GM18867 (cell line): ENCODE measurements at regions not wholly inside any gene's neighbourhood (a gene's known extent, or its start where the extent isn't known, plus 50 kb on each side); places are given as distances from the start of the nearest gene placed in this dataset.
"Not testable (repeated sequence)": the region's sequence is repeated elsewhere in the genome, so short reads cannot be mapped to it uniquely, and the experiment has no call there.

Experiments used
- ATAC-seq: cut with Tn5 transposase; IDR thresholded peaks from one replicate; pipeline ENCODE4 v1.9.1; 2021; ENCODE audit warnings: mild to moderate bottlenecking, moderate library complexity; ENCODE audit not compliant: unreplicated experiment

GRCh38 chr14:39562175-39562574 lies 129.9 kb upstream of the FBXO33 start:
- no peak for ATAC-seq

DNA sequence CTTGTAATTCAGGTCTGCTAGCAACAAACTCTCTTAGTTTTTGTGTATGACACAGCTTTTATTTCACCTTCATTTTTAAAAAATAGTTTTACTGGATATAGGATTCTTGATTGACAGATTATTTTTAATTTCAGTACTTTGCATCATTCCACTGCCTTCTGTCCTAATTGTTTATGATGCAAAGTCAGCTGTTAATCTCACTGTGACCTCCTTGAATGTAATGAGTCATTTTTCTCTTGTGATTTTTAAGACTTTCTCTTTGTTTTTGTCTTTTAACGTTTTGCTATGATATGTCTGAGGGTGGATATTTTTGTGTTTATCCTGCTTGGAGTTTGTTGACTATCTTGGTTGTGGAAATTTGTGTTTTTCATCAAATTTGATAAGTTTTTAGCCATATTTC lies 126.3 kb upstream of the FBXO33 start:
- ATAC-seq: no peak

DNA sequence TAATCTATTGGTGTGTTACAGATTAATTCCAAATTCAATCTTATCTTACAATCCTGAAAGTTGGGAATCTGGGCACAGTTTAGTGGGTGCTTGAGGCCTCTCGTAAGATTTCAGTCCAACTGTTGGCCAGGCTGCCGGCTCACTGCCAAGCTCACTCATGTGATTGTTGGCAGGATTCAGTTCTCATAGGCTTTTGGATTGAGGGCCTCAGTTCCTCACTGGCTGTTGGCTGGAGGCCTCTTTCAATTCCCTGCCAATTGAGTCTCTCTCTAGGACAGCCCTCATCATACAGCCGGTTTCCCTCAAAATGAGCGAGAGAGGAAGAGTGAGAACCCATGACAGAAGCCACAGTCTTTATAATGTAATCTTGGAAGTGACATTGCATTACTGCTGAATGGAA lies 123.5 kb upstream of the FBXO33 start:
- ATAC-seq: no peak

GRCh38 chr14:39554576-39554975 lies 122.3 kb upstream of the FBXO33 start:
- no peak for ATAC-seq

DNA sequence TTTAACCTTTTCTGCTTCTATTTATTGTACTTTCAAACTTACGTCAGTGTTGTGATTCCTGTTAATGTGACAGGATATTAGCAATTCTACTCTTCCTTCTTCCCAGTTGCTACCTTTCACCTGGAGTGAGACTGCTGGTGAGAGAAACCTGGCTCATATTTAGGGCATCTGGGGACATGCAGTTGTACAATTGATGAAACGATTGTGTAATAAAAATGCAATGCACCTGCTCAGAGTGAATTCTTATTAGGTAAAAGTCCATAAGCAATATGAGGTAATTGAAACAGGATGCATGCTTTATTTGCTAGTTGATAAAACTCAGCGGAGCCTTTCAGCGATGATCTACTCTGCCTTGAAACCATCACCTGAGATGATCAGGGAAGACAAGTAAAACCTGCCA lies 116.1 kb upstream of the FBXO33 start:
- no peak for ATAC-seq

GRCh38 chr14:39547845-39548244 lies 115.6 kb upstream of the FBXO33 start:
- no peak for ATAC-seq

DNA sequence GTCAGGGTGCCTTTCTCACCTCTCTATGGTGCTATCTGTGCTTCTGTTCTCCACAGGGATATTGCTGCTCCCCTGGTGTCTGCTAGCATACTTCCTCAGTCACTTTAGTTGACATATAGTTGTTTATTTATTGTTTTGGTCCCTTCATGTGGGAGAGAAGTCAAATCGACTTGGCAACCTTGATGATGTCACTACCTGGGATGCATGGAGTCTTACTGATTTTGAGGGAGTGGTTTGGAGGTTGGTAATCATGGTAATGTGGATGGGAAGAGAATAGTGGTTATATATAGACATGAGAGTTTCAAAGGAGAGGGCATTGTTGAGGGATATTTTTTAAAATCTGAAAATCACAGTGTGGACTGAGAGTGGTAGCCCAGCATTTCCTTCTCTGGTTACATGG lies 73.6 kb upstream of the FBXO33 start:
- ATAC-seq: no peak

DNA sequence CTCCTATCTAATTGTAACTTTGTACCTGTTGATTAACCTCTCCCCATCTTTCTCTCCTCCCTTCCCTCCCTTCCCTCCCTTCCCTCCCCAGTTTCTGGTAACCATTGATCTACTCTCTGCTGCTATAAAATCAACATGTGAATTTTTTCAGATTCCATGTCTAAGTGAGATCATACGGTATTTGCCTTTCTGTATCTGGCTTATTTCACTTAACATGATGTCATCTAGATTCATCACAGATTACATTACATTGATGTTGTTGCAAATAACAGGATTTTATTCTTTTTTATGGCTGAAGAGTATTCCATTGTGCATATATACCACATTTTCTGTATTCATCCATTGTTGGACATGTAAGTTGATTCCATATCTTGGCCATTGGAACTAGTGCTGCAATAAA lies 68.0 kb upstream of the FBXO33 start:
- ATAC-seq: no peak

DNA sequence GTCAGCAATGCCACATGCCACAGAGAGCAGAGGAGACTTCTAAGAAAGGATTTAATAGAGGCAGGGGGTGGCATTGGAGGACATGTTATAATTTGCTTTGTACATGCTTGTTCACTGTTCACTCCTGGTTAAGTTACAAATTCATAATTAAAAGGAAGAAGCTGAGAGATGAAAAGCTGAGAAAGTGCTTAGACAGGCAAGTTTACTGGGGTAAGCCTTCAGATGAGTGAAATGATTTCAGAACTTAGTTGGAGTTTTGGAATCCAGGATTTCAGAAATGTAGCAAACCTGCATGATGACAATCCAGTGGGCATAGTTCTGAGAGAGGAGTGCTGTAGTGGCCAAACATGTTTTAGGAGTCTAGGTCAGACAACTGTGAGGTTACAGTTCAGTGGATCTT lies 67.3 kb upstream of the FBXO33 start:
- ATAC-seq: no peak

DNA sequence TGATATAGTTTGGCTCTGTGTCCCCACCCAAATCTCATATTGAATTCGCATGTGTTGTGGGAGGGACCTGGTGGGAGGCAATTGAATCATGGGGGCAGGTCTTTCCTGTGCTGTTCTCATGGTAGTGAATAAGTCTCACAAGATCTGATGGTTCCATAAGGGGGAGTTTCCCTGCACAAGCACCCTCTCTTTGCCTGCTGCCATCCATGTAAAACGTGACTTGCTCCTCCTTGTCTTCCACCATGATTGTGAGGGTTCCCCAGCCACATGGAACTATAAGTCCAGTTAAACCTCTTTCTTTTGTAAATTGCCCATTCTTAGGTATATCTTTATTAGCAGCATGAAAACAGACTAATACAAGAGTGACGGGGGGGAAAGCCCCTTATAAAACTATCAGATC lies 65.4 kb upstream of the FBXO33 start:
- ATAC-seq: not testable (repeated sequence)

DNA sequence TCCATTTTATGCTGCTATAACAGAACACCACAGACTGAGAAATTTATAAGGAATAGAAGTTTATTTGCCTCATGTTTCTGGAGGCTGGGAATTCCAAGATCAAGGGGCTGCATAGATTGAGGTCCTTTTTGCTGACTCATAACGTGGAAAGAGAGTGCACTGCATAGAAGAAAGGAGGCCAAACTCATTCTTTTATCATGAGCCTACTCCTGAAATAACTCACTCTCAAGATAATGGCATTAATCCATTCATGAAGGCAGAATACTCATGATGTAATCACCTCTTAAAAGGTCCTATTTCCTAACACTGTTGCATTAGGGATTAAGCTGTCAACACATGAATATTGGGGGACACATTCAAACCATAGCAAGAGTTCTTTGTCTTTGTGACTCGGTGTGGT lies 60.0 kb upstream of the FBXO33 start:
- no peak for ATAC-seq

DNA sequence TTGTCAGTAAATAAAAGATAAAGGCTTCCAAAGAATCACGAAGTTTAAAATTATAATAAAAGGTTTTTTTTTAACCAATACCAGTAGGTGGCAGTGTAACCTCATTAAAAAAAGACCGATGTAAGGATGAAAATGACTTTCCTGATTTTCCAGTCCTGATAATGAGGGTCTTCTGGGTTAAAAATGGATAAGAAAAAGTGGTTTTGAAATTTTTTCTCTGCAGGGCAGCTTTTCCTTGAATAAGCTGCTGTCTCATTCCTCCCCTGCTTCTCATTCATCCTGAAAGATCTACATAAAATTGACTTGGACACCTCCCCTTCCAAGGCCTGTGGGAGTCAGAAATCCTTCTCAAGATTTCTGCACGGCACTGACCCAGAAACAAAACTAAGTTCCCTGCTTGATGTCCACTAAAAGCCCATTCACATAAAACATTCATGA lies 58.9 kb upstream of the FBXO33 start:
- no peak for ATAC-seq

DNA sequence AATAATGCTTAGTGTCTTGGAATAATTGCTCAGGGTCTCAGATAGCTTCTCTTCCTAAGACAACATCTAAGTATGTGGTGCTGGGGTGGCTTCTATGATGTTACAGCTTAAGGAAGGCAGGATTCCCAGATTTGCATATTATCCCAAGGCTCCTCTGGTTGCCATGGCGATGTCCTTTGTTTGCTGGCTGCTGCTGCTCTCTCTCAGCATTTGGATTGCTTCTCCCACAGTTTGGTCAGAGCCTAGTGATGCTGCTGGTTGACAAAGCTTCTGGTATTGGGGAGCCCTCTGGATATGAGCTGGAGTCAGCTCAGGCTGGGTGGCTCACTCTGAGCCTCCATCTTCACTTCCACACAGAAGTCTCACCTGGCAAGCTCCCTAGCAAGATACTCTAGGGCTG lies 56.4 kb upstream of the FBXO33 start:
- ATAC-seq: no peak

DNA sequence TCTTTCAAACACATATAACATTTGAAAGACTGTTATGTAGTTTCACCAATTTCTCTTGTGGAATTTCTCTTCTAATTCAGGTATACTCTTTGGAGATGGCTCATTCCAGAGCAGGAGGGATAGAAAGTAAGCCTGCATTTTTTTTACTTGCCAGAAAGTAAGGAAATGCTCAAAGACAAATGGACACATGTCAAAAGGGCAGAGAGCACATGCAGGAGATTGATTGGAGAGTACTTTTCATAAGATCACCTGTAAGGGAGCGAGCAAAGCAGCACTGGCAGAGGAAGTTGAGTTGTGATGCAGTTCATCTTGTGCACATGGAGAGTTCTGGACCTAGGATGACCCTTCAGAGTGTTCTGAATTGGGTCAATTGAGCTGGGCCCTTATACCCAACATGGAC lies 51.4 kb upstream of the FBXO33 start:
- no peak for ATAC-seq
